HEK293T (cell line): ENCODE measurements at regions not wholly inside any gene's neighbourhood (a gene's known extent, or its start where the extent isn't known, plus 50 kb on each side); places are given as distances from the start of the nearest gene placed in this dataset.

Experiments used
- ARNT ChIP-seq: fragments of 450-650 bp; IDR thresholded peaks from 2 replicates; pipeline ENCODE4 v1.6.1; 2017; ENCODE audit warnings: mild to moderate bottlenecking
- ELF4 ChIP-seq: fragments of 450-650 bp; IDR thresholded peaks from 2 replicates; pipeline ENCODE4 v1.6.1; 2017; ENCODE audit warnings: antibody characterized with exemption
- FOXA1 ChIP-seq: fragments of 450-650 bp; IDR thresholded peaks from 2 replicates; pipeline ENCODE4 v1.6.1; 2016; ENCODE audit warnings: mild to moderate bottlenecking
- PKNOX1 ChIP-seq: fragments of 450-650 bp; IDR thresholded peaks from 2 replicates; pipeline ENCODE4 v1.6.1; 2016
- SUZ12 ChIP-seq: fragments of 450-650 bp; IDR thresholded peaks from 2 replicates; pipeline ENCODE4 v1.6.1; 2016; ENCODE audit warnings: mild to moderate bottlenecking
- TARDBP ChIP-seq: fragments of 450-650 bp; IDR thresholded peaks from 2 replicates; pipeline ENCODE4 v1.6.1; 2016
- ZNF384 ChIP-seq: fragments of 450-650 bp; IDR thresholded peaks from 2 replicates; pipeline ENCODE4 v1.6.1; 2016

- no peak for TF ChIP-seq SUZ12
- TF ChIP-seq FOXA1: no peak
- TF ChIP-seq ARNT: no peak
- TF ChIP-seq ELF4: no peak
- TF ChIP-seq TARDBP: no peak
- TF ChIP-seq ZNF384: no peak
- TF ChIP-seq PKNOX1: no peak
Observed at GRCh38 chr13:111537843-111538499, 217.5 kb downstream of the TEX29 start.
